Ammon's horn (tissue), 1 donor: ENCODE measurements at regions not wholly inside any gene's neighbourhood (a gene's known extent, or its start where the extent isn't known, plus 50 kb on each side); places are given as distances from the start of the nearest gene placed in this dataset.

Experiments used
- DNase-seq: peaks from one replicate; pipeline ENCODE4 v3.0.0-alpha.2; 2016; ENCODE audit warnings: low spot score

DNA sequence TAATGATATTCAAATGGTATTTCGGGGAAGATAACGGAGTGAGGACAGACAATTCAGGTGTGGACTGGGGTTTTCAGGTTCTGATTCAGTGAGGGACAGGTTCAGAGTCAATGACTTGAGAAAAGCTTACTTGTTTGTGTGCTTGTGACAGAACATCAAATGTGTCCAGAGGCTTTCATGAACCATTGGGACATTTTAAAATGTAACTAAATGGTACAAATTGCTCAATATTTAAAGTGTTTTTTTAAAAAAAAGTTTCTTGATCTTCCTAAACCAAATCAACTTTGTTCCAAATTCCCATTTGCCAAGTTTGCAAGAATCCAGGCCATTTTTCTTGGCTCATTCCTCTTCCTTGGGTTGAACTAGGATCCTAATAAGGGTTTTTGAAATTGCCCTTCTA is 59.4 kb upstream of the BZW1 start:
- DNase-seq = no peak

DNA sequence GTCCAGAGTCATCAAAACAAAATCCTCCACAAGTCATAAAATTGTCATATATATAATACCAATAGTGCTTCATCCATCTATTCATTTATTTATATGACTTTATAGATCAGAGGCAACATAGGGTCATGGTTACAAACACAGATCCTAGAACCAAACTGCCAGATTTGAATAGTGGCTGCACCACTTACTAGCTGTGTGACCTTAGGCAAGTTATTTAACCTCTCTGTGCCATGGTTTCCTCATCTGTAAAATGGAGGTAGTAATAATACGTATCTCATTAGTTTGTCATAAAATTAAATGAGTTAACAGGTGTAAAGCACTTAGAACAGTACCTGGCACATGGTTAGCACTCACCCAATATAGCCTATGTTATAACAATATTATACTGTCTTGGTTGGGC is 58.9 kb upstream of the BZW1 start:
- DNase-seq = no peak

DNA sequence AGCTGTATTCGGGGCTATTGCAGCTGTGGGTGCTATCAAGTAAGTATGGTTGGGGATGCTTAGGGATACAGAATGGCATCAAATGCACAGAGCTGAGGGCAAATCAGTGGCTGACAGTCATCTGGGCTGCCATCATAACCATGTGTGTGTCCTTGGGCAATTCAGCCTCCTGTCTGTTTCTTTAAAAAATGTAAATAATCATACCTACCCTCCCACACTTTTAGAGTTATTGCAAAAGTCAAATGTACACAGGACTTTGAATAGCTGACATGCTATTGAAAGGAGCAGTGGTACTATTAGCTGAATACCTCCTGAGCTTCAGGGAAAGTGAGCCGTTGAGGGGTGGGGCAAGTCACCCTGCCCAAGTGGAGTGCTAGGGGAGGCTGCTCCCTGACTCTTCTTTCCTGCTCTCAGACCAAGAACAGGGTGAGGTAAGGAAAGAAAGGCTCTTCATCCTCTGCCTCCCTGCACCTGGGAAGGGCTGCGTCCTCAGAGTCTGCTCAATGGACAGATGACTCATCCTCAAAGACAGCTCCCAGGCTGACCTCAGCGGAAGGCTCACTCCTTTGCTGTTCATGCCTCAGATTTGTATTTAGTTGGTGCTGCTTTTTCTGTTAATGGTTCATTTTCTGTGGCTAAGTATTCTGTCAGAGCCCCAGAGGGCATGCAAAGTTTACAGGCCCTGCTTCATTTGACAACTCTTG is 54.9 kb upstream of the BZW1 start:
- DNase-seq = no peak

DNA sequence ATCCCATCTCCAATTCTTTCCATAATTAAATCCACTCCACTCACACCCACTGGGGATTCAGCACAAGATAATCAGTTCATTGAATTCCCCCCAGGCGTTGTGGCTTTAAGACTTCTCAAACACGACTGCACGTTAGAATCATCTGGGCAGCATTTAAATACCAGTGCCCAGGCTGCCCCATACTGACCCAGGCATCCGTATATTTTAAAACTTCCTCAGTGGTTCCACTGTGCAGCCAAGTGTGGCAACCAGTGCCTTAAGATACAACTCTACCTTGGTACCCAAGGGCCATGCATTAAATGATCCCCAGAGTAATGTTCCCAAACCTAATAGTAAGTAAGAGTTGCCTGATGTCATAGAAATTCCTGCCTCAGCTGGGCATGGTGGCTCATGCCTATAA is 54.3 kb upstream of the BZW1 start:
- DNase-seq = no peak

DNA sequence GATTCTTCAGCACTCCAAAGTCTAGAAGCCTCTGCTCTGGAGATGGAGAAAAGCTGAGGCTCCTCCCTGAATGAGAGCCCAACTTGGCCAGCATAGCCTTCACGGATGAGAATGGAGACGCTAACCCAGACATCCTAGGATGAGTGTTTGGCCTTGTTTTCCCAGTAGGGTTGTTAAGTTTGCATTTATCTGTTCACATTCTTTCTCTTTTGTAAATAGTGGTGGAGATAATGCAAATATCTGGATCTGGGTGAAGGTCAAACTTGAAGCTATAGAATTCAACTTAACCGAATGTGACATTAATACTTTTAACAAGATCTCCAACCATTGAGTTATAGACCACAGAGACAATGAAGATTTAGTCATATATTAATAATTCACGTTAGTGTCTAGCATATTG is 53.4 kb upstream of the BZW1 start:
- no peak for DNase-seq

DNA sequence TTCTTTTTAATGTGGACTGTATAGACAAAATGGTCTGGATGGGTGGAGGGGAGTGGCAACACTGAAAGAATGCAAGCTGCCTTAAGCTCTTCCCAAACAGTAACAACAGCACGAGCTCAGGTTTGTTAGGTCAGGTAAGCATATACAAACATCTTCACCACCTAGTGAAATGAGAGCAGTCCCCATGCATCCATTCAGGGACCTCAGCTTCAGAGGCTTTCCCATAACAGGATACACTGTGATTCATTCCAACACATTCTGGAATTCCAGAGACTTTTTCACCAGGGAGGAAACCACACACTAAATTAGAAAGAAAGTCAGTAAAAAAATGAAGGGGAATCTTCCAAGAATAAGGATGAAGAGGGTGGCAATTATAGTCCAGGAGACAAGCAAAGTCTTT is 50.4 kb upstream of the BZW1 start:
- DNase-seq = no peak
